HEK293 (cell line): ENCODE measurements at regions not wholly inside any gene's neighbourhood (a gene's known extent, or its start where the extent isn't known, plus 50 kb on each side); places are given as distances from the start of the nearest gene placed in this dataset.

ENCODE experiments used
- ZNF48 ChIP-seq: fragments of 450-650 bp; formaldehyde crosslinking; IDR thresholded peaks from 2 replicates; pipeline ENCODE4 v1.5.1; 2016; ENCODE audit warnings: missing biosample characterization, missing genetic modification characterization
- TF ChIP-seq, protein P1 (sequence below): fragments of 450-650 bp; formaldehyde crosslinking; IDR thresholded peaks from 2 replicates; pipeline ENCODE4 v1.5.1; 2016; ENCODE audit warnings: missing biosample characterization, missing genetic modification characterization

DNA sequence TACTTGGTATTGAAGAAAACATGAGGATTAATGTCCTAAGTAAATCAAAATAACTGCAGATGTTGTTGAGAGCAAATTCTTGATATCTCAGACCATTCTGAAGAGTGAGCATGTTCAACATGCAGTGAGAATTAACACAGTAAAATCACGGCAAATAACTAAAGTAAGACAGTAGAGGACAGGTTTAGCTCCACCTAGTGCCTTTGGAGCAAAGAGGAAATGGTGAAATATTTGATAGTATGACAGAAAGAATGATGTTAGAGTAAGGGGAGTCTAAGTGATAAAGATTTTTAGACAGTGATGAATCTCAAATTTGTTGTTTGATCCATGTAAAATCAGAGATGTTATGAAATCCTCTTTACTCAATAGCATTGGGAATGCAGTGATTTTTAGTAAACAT is 424.2 kb downstream of the TMEM161B start:
- TF ChIP-seq, protein P1, sequence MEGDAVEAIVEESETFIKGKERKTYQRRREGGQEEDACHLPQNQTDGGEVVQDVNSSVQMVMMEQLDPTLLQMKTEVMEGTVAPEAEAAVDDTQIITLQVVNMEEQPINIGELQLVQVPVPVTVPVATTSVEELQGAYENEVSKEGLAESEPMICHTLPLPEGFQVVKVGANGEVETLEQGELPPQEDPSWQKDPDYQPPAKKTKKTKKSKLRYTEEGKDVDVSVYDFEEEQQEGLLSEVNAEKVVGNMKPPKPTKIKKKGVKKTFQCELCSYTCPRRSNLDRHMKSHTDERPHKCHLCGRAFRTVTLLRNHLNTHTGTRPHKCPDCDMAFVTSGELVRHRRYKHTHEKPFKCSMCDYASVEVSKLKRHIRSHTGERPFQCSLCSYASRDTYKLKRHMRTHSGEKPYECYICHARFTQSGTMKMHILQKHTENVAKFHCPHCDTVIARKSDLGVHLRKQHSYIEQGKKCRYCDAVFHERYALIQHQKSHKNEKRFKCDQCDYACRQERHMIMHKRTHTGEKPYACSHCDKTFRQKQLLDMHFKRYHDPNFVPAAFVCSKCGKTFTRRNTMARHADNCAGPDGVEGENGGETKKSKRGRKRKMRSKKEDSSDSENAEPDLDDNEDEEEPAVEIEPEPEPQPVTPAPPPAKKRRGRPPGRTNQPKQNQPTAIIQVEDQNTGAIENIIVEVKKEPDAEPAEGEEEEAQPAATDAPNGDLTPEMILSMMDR (tag by site-specific recombination) = no peak
- no peak for TF ChIP-seq ZNF48 (tag by site-specific recombination)
